Amygdala (tissue), 56 donors: ENCODE measurements at regions not wholly inside any gene's neighbourhood (a gene's known extent, or its start where the extent isn't known, plus 50 kb on each side); places are given as distances from the start of the nearest gene placed in this dataset.

ENCODE experiments used
- DNase-seq, 56 donors: peaks; one replicate each; lab custom pipeline; 2025; lab: John Stamatoyannopoulos, UW

- no peak for DNase-seq
These were observed 291.4 kb downstream of the PABPC4L start for GRCh38 chr4:133910165-133910564.

GRCh38 chr4:133903029-133903428 is 298.6 kb downstream of the PABPC4L start:
- DNase-seq = no peak

- peak in 1 of 56 donors; percentile 3 for DNase-seq
These were observed 310.6 kb downstream of the PABPC4L start for GRCh38 chr4:133891011-133891410.

GRCh38 chr4:133887723-133888122 is 313.9 kb downstream of the PABPC4L start:
- no peak for DNase-seq

GRCh38 chr4:133869486-133869885 is 332.1 kb downstream of the PABPC4L start:
- no peak for DNase-seq

- DNase-seq = no peak
These were observed 332.7 kb downstream of the PABPC4L start for GRCh38 chr4:133868856-133869255.

- DNase-seq = no peak
These were observed 335.3 kb downstream of the PABPC4L start for GRCh38 chr4:133866328-133866699.

GRCh38 chr4:133865612-133866327 is 335.8 kb downstream of the PABPC4L start:
- DNase-seq = no peak

- no peak for DNase-seq
These were observed 338.4 kb downstream of the PABPC4L start for GRCh38 chr4:133863153-133863552.

GRCh38 chr4:133856731-133857355 is 344.7 kb downstream of the PABPC4L start:
- DNase-seq = no peak

- no peak for DNase-seq
These were observed 346.6 kb downstream of the PABPC4L start for GRCh38 chr4:133855001-133855400.

- DNase-seq = no peak
These were observed 362.3 kb downstream of the PABPC4L start for GRCh38 chr4:133839326-133839725.

GRCh38 chr4:133823177-133823576 is 378.4 kb downstream of the PABPC4L start:
- DNase-seq = no peak

GRCh38 chr4:133812954-133813353 is 388.6 kb downstream of the PABPC4L start:
- DNase-seq = no peak

GRCh38 chr4:133812236-133812635 is 389.4 kb downstream of the PABPC4L start:
- DNase-seq = no peak

GRCh38 chr4:133808151-133808550 is 393.4 kb downstream of the PABPC4L start:
- no peak for DNase-seq

- no peak for DNase-seq
These were observed 398.2 kb downstream of the PABPC4L start for GRCh38 chr4:133803341-133803740.

GRCh38 chr4:133802359-133803140 is 399.0 kb downstream of the PABPC4L start:
- DNase-seq = no peak

GRCh38 chr4:133801883-133802282 is 399.7 kb downstream of the PABPC4L start:
- DNase-seq = no peak

GRCh38 chr4:133800966-133801365 is 400.6 kb downstream of the PABPC4L start:
- DNase-seq = no peak

- no peak for DNase-seq
These were observed 401.8 kb downstream of the PABPC4L start for GRCh38 chr4:133799717-133800315.
